ENCODE measurements at regions not wholly inside any gene's neighbourhood (a gene's known extent, or its start where the extent isn't known, plus 50 kb on each side); places are given as distances from the start of the nearest gene placed in this dataset.

DNA sequence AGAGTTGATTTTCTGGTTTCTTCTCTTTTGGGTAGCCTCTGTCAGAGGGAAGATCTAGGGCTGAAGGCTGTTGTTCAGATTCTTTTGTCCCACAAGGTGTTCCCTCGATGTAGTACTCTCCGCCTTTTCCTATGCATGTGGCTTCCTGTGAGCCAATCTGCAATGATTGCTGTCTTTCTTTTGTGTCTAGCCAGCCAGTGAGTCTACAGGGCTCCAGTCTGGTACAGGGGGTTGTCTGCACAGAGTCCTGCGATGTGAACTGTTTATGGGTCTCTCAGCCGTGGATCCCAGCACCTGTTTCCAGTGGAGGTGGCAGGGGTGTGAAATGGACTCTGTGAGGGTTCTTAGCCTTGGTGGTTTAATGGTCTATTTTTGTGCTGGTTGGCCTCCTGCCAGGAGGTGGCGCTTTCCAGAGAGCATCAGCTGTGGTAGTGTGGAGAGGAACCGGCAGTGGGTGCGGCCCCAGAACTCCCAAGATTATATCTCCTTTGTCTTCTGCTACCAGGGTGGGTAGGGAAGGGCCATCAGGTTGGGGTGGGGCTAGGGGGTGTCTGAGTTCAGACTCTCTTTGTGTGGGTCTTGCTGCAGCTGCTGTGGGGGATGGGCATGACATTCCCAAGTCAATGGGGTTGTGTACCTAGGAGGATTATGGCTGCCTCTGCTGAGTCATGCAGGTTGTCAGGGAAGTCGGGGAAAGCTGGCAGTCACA is 81.3 kb upstream of the C21orf91 start:
- no peak for DNase-seq (ENCODE audit: low read depth)

- no peak for DNase-seq (ENCODE audit: low read depth)
Measured at GRCh38 chr21:17889171-17889570, 70.0 kb upstream of the C21orf91 start.

- DNase-seq (ENCODE audit: low read depth): no peak
Measured at GRCh38 chr21:17869115-17869514, 50.0 kb upstream of the C21orf91 start.
